GM21723 (cell line): ENCODE measurements at regions not wholly inside any gene's neighbourhood (a gene's known extent, or its start where the extent isn't known, plus 50 kb on each side); places are given as distances from the start of the nearest gene placed in this dataset.
"Not testable (repeated sequence)": the region's sequence is repeated elsewhere in the genome, so short reads cannot be mapped to it uniquely, and the experiment has no call there.

Experiments used
- ATAC-seq: cut with Tn5 transposase; IDR thresholded peaks from one replicate; pipeline ENCODE4 v1.9.1; 2021; ENCODE audit warnings: mild to moderate bottlenecking, moderate library complexity; ENCODE audit not compliant: unreplicated experiment

GRCh38 chr18:59801576-59801975 is 98.2 kb upstream of the PMAIP1 start:
- ATAC-seq = no peak

GRCh38 chr18:59800897-59801296 is 98.9 kb upstream of the PMAIP1 start:
- no peak for ATAC-seq

GRCh38 chr18:59799383-59800015 is 100.3 kb upstream of the PMAIP1 start:
- ATAC-seq = no peak

- no peak for ATAC-seq
These were observed 98.7 kb upstream of the CCBE1 start for GRCh38 chr18:59795882-59796281.

GRCh38 chr18:59792353-59792752 is 95.1 kb upstream of the CCBE1 start:
- no peak for ATAC-seq

- not testable (repeated sequence) for ATAC-seq
These were observed 93.2 kb upstream of the CCBE1 start for GRCh38 chr18:59790346-59790936.

- ATAC-seq = no peak
These were observed 91.5 kb upstream of the CCBE1 start for GRCh38 chr18:59788791-59789106.

GRCh38 chr18:59787998-59788790 is 91.0 kb upstream of the CCBE1 start:
- ATAC-seq = no peak

GRCh38 chr18:59784694-59785093 is 87.5 kb upstream of the CCBE1 start:
- no peak for ATAC-seq

DNA sequence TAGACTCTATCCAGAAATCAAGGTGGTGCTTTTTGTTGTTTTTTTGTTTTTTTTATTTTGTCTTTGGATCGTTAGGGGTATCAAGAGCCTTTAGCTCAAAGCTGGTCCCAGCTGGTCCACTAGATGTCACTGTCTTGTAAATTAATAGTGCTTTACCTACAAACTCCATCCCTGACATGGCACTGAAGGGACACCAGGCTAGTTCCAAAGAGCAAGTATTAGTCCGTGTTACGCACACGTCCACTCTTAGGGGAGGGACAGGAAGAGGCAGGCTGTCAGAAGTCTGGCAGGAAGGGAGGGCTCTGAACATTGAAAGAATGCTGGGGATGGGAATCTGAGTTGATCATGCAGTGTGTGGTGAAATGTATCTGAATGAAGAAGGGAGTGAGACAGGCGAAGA is 85.9 kb upstream of the CCBE1 start:
- ATAC-seq = peak; percentile 72

GRCh38 chr18:59779979-59780378 is 82.8 kb upstream of the CCBE1 start:
- no peak for ATAC-seq

GRCh38 chr18:59778434-59778833 is 81.2 kb upstream of the CCBE1 start:
- no peak for ATAC-seq

- ATAC-seq = no peak
These were observed 80.4 kb upstream of the CCBE1 start for GRCh38 chr18:59777636-59778035.

GRCh38 chr18:59769129-59769865 is 72.1 kb upstream of the CCBE1 start:
- ATAC-seq = no peak

GRCh38 chr18:59768409-59768808 is 71.2 kb upstream of the CCBE1 start:
- no peak for ATAC-seq

- no peak for ATAC-seq
These were observed 70.5 kb upstream of the CCBE1 start for GRCh38 chr18:59767732-59768131.

GRCh38 chr18:59765343-59765742 is 68.1 kb upstream of the CCBE1 start:
- ATAC-seq = no peak

GRCh38 chr18:59764281-59764680 is 67.1 kb upstream of the CCBE1 start:
- no peak for ATAC-seq

DNA sequence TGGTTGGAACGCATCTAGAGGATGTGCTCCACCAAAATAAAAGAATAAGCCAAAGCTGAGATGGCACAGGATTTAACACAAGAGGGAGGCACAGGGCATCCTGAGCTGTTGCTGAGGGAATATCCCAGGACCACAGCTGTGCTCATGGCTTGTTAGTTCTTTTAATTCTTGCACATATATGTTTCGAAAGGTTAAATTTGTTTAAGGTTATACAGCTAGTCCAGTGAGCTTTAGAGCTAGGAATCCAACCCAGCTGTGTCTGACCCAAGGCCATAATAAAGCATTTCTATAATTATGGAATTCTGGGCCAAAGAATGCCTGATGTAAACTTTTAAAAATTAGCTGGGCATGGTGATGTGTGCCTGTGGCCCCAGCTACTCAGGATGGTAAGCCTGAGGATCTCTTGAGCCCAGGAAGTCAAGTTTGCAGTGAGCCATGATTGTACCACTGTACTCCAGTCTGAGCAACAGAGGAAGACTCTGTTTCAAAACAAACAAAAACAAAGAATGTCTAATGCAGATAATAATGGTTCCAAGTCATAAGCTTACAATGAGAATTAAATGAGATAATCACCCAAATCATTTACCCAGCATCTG is 66.4 kb upstream of the CCBE1 start:
- ATAC-seq = no peak

- no peak for ATAC-seq
These were observed 63.7 kb upstream of the CCBE1 start for GRCh38 chr18:59760619-59761600.
